HEK293 (cell line): ENCODE measurements at regions not wholly inside any gene's neighbourhood (a gene's known extent, or its start where the extent isn't known, plus 50 kb on each side); places are given as distances from the start of the nearest gene placed in this dataset.

Experiments used
- CTCF ChIP-seq: fragments of 450-650 bp; formaldehyde crosslinking; IDR thresholded peaks from 2 replicates; pipeline ENCODE4 v1.5.1; 2016; ENCODE audit warnings: missing biosample characterization, missing genetic modification characterization
- FEZF1 ChIP-seq: fragments of 450-650 bp; formaldehyde crosslinking; IDR thresholded peaks from 2 replicates; pipeline ENCODE4 v1.5.1; 2016; ENCODE audit warnings: missing biosample characterization, missing genetic modification characterization
- KLF1 ChIP-seq: fragments of 450-650 bp; formaldehyde crosslinking; IDR thresholded peaks from 2 replicates; pipeline ENCODE4 v1.5.1; 2016; ENCODE audit warnings: missing biosample characterization, missing genetic modification characterization
- ZNF24 ChIP-seq: fragments of 450-650 bp; formaldehyde crosslinking; IDR thresholded peaks from 2 replicates; pipeline ENCODE4 v1.5.1; 2016; ENCODE audit warnings: missing biosample characterization, missing genetic modification characterization
- ZNF280D ChIP-seq: fragments of 450-650 bp; formaldehyde crosslinking; IDR thresholded peaks from 2 replicates; pipeline ENCODE4 v1.5.1; 2016; ENCODE audit warnings: missing biosample characterization, missing genetic modification characterization
- ZNF394 ChIP-seq: fragments of 450-650 bp; formaldehyde crosslinking; IDR thresholded peaks from 2 replicates; pipeline ENCODE4 v1.5.1; 2016; ENCODE audit warnings: missing biosample characterization, missing genetic modification characterization, mild to moderate bottlenecking, moderate library complexity, borderline replicate concordance
- ZNF580 ChIP-seq: fragments of 450-650 bp; formaldehyde crosslinking; IDR thresholded peaks from 2 replicates; pipeline ENCODE4 v1.5.1; 2016; ENCODE audit warnings: missing biosample characterization, missing genetic modification characterization
- ZNF670 ChIP-seq: fragments of 450-650 bp; formaldehyde crosslinking; IDR thresholded peaks from 2 replicates; pipeline ENCODE4 v1.5.1; 2016; ENCODE audit warnings: missing biosample characterization, missing genetic modification characterization, low read depth
- ZNF747 ChIP-seq: fragments of 450-650 bp; formaldehyde crosslinking; IDR thresholded peaks from 2 replicates; pipeline ENCODE4 v1.5.1; 2016; ENCODE audit warnings: missing biosample characterization, missing genetic modification characterization

GRCh38 chr10:44244745-44245600, 139.9 kb downstream of the CXCL12 start:
- TF ChIP-seq CTCF (tag by site-specific recombination): no peak
- no peak for TF ChIP-seq ZNF670 (tag by site-specific recombination)
- TF ChIP-seq ZNF24 (tag by site-specific recombination): no peak
- TF ChIP-seq ZNF394 (tag by site-specific recombination): no peak
- TF ChIP-seq ZNF747 (tag by site-specific recombination): no peak
- no peak for TF ChIP-seq FEZF1 (tag by site-specific recombination)
- TF ChIP-seq ZNF580: no peak
- no peak for TF ChIP-seq ZNF280D (tag by site-specific recombination)
- no peak for TF ChIP-seq KLF1 (tag by site-specific recombination)
